ENCODE measurements at regions not wholly inside any gene's neighbourhood (a gene's known extent, or its start where the extent isn't known, plus 50 kb on each side); places are given as distances from the start of the nearest gene placed in this dataset.
"Not testable (repeated sequence)": the region's sequence is repeated elsewhere in the genome, so short reads cannot be mapped to it uniquely, and the experiment has no call there.

GRCh38 chr7:91755121-91755520, 125.4 kb downstream of the MTERF1 start:
- H4K20me1 ChIP-seq (ENCODE audit: insufficient read depth); H3K4me3 ChIP-seq (ENCODE audit: low read length); H3K36me3 ChIP-seq (ENCODE audit: insufficient read depth, low read length); H3K27ac ChIP-seq (ENCODE audit: low read length); H3K9ac ChIP-seq (ENCODE audit: low read length); H3K79me2 ChIP-seq (replicated peaks; ENCODE audit: insufficient read depth, low read length); H3K4me2 ChIP-seq (ENCODE audit: low read length); H2AFZ ChIP-seq (ENCODE audit: low read depth, low read length); H3K27me3 ChIP-seq (ENCODE audit: insufficient read depth, low read depth, low read length); H3K9me2 ChIP-seq (ENCODE audit: insufficient read depth, low read length); H3F3A ChIP-seq (ENCODE audit: insufficient read depth, low read length, poor library complexity, severe bottlenecking); H3K9me3 ChIP-seq (ENCODE audit: low read length): not testable (repeated sequence)

DNA sequence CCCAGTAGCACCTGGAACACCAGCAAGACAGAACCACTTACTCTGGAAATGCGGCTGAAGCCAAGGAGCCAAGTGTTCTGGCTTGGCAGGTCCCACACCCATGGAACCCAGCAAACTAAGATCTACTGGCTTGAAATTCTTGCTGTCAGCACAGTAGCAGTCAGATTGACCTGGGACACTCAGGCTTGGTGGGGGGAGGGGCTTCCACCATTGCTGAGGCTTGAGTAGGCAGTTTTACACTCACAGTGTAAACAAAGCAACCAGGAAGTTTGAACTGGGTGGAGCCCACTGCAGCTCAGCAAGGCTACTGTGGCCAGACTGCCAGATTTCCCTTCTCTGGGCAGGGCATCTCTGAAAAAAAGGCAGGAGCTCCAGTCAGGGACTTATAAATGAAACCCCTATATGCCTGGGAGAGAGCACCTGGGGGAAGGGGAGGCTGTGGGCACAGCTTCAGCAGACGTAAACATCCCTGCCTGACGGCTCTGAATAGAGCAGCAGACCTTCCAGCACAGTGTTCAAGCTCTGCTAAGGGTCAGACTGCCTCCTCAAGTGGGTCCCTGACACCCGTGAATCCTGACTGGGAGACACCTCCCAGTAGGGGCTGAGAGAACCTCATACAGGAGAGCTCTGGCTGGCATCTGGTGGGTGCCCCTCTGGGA, 121.2 kb downstream of the MTERF1 start:
- H3K4me3 ChIP-seq (ENCODE audit: low read length): no peak overlapping the region
- no peaks in the 10 kb centered on the region for H3K9me3 ChIP-seq (ENCODE audit: low read length)
- H4K20me1 ChIP-seq (ENCODE audit: insufficient read depth): no peaks in the 10 kb centered on the region
- H3K9ac ChIP-seq (ENCODE audit: low read length): no peak overlapping the region
- H2AFZ ChIP-seq (ENCODE audit: low read depth, low read length): no peak overlapping the region
- H3K27ac ChIP-seq (ENCODE audit: low read length): no peak overlapping the region
- no peaks in the 10 kb centered on the region for H3F3A ChIP-seq (ENCODE audit: insufficient read depth, low read length, poor library complexity, severe bottlenecking)
- H3K9me2 ChIP-seq (ENCODE audit: insufficient read depth, low read length): no peaks in the 10 kb centered on the region
- no peaks in the 10 kb centered on the region for H3K27me3 ChIP-seq (ENCODE audit: insufficient read depth, low read depth, low read length)
- H3K36me3 ChIP-seq (ENCODE audit: insufficient read depth, low read length): no peaks in the 10 kb centered on the region
- H3K4me2 ChIP-seq (ENCODE audit: low read length): no peak overlapping the region
- no peaks in the 10 kb centered on the region for H3K79me2 ChIP-seq (replicated peaks; ENCODE audit: insufficient read depth, low read length)
- TF ChIP-seq MXI1 (conservative IDR thresholded peaks at IDR 0.05; ENCODE audit: poor library complexity, severe bottlenecking): no peak
- TF ChIP-seq EZH2 (IDR thresholded peaks at IDR 0.05; ENCODE audit: borderline replicate concordance, insufficient read depth, low read length, poor library complexity, severe bottlenecking): no peak
- TF ChIP-seq, protein P1, sequence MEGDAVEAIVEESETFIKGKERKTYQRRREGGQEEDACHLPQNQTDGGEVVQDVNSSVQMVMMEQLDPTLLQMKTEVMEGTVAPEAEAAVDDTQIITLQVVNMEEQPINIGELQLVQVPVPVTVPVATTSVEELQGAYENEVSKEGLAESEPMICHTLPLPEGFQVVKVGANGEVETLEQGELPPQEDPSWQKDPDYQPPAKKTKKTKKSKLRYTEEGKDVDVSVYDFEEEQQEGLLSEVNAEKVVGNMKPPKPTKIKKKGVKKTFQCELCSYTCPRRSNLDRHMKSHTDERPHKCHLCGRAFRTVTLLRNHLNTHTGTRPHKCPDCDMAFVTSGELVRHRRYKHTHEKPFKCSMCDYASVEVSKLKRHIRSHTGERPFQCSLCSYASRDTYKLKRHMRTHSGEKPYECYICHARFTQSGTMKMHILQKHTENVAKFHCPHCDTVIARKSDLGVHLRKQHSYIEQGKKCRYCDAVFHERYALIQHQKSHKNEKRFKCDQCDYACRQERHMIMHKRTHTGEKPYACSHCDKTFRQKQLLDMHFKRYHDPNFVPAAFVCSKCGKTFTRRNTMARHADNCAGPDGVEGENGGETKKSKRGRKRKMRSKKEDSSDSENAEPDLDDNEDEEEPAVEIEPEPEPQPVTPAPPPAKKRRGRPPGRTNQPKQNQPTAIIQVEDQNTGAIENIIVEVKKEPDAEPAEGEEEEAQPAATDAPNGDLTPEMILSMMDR (IDR thresholded peaks at IDR 0.05; ENCODE audit: poor library complexity, severe bottlenecking): no peak
- no peak for TF ChIP-seq TAF1 (IDR thresholded peaks at IDR 0.05; ENCODE audit: low read depth)
- TF ChIP-seq SMC3 (conservative IDR thresholded peaks at IDR 0.05; ENCODE audit: poor library complexity): no peak
- TF ChIP-seq EP300 (conservative IDR thresholded peaks at IDR 0.05; ENCODE audit: poor library complexity, severe bottlenecking): no peak
- TF ChIP-seq POLR2AphosphoS5 (IDR thresholded peaks at IDR 0.05): no peak
- no peak for TF ChIP-seq RAD21 (conservative IDR thresholded peaks at IDR 0.05)
- TF ChIP-seq, protein P2, sequence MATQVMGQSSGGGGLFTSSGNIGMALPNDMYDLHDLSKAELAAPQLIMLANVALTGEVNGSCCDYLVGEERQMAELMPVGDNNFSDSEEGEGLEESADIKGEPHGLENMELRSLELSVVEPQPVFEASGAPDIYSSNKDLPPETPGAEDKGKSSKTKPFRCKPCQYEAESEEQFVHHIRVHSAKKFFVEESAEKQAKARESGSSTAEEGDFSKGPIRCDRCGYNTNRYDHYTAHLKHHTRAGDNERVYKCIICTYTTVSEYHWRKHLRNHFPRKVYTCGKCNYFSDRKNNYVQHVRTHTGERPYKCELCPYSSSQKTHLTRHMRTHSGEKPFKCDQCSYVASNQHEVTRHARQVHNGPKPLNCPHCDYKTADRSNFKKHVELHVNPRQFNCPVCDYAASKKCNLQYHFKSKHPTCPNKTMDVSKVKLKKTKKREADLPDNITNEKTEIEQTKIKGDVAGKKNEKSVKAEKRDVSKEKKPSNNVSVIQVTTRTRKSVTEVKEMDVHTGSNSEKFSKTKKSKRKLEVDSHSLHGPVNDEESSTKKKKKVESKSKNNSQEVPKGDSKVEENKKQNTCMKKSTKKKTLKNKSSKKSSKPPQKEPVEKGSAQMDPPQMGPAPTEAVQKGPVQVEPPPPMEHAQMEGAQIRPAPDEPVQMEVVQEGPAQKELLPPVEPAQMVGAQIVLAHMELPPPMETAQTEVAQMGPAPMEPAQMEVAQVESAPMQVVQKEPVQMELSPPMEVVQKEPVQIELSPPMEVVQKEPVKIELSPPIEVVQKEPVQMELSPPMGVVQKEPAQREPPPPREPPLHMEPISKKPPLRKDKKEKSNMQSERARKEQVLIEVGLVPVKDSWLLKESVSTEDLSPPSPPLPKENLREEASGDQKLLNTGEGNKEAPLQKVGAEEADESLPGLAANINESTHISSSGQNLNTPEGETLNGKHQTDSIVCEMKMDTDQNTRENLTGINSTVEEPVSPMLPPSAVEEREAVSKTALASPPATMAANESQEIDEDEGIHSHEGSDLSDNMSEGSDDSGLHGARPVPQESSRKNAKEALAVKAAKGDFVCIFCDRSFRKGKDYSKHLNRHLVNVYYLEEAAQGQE (IDR thresholded peaks at IDR 0.05; ENCODE audit: borderline replicate concordance): no peak

DNA sequence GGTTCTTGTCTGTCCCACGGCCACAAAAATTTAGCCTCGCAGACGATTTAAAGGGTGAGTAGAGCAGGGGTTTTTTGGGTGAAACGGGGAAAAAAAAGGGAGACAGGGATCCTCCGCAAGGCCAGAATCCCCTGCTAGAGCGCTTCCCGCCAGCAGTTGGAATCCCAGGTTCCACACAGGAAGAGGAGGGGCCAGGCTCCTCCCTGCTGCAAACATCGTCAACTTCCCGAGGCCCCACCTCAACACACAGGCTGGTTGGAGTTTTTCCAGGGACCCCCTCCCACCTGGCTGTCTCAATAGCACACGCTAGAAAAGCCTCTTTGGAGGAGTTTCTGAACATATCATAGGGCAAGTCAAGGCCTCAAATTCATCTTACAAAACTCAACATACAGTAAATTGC, 112.7 kb downstream of the MTERF1 start:
- Histone ChIP-seq H3F3A (ENCODE audit: insufficient read depth, low read length, poor library complexity, severe bottlenecking) (no peaks in the 10 kb centered on the region), H3K4me3 (ENCODE audit: low read length) (no peak overlapping the region), H4K20me1 (ENCODE audit: insufficient read depth) (no peaks in the 10 kb centered on the region), H3K36me3 (ENCODE audit: insufficient read depth, low read length) (no peaks in the 10 kb centered on the region), H2AFZ (ENCODE audit: low read depth, low read length) (no peak overlapping the region), H3K27ac (ENCODE audit: low read length) (no peak overlapping the region), H3K9me2 (ENCODE audit: insufficient read depth, low read length) (no peaks in the 10 kb centered on the region), H3K79me2 (replicated peaks; ENCODE audit: insufficient read depth, low read length) (no peaks in the 10 kb centered on the region), H3K9ac (ENCODE audit: low read length) (no peak overlapping the region), H3K4me2 (ENCODE audit: low read length) (no peak overlapping the region), H3K27me3 (ENCODE audit: insufficient read depth, low read depth, low read length) (no peaks in the 10 kb centered on the region), H3K9me3 (ENCODE audit: low read length) (no peaks in the 10 kb centered on the region)
- TF ChIP-seq TAF1 (IDR thresholded peaks at IDR 0.05; ENCODE audit: low read depth): no peak
- no peak for TF ChIP-seq EP300 (conservative IDR thresholded peaks at IDR 0.05; ENCODE audit: poor library complexity, severe bottlenecking)
- TF ChIP-seq MXI1 (conservative IDR thresholded peaks at IDR 0.05; ENCODE audit: poor library complexity, severe bottlenecking): no peak
- no peak for TF ChIP-seq SMC3 (conservative IDR thresholded peaks at IDR 0.05; ENCODE audit: poor library complexity)

All from neural cell (in vitro differentiated cells).